Brain microvascular endothelial cell (primary cell): ENCODE measurements at regions not wholly inside any gene's neighbourhood (a gene's known extent, or its start where the extent isn't known, plus 50 kb on each side); places are given as distances from the start of the nearest gene placed in this dataset.

Experiments used
- DNase-seq: peaks from one replicate; pipeline ENCODE4 v3.0.0-alpha.2; 2020
- H3K27ac ChIP-seq: fragments of 250-450 bp; sonication (Bioruptor Pico); 2 replicates; pipeline ENCODE4 v1.5.1; 2020; ENCODE audit warnings: mild to moderate bottlenecking, moderate library complexity
- H3K27me3 ChIP-seq: fragments of 250-450 bp; sonication (Bioruptor Pico); replicated peaks from 2 replicates; pipeline ENCODE4 v1.5.1; 2020; ENCODE audit warnings: mild to moderate bottlenecking
- H3K36me3 ChIP-seq: fragments of 250-450 bp; sonication (Bioruptor Pico); replicated peaks from 2 replicates; pipeline ENCODE4 v1.5.1; 2020; ENCODE audit warnings: mild to moderate bottlenecking
- H3K4me3 ChIP-seq: 2 replicates; pipeline ENCODE4 v1.5.1; 2011; ENCODE audit warnings: low read depth, mild to moderate bottlenecking, control low read depth, low read length, moderate library complexity
- in situ Hi-C: cut with HindIII; loops from 2 replicates; pipeline ENCODE4 v1.10.0; 2017; ENCODE audit warnings: low sequenced_read_pairs, low pct_ligation_motif_present
- TF ChIP-seq, protein P1 (sequence below): IDR thresholded peaks from 2 replicates; pipeline ENCODE4 v1.5.1; 2011; ENCODE audit warnings: low read depth, mild to moderate bottlenecking, moderate library complexity, low read length, control low read depth, inconsistent platforms; ENCODE audit errors: missing control alignments

DNA sequence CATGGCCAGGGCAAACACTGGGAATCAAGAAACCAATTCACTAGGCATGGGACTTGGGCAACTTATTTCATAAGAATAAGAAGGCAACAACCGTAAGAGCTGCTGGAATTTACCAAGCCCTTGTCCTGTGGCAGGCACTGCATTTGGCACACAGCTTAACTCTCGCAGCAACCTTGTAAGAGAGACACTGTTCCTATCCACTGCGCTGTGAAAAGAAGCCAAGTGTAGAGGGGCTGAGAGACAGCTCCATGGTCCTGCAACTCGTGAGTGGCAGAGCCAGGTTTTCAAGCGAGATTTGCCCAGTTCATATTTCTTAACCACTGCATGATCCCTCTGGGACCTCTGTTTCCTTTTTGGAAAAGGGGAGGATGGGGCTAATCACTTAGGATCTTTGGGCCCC is 129.3 kb upstream of the STC2 start:
- Histone ChIP-seq H3K4me3 (no peak overlapping the region), H3K36me3 (no peaks in the 10 kb centered on the region), H3K27ac (peak overlapping the region; percentile 99), H3K27me3 (no peaks in the 10 kb centered on the region)
- TF ChIP-seq, protein P1, sequence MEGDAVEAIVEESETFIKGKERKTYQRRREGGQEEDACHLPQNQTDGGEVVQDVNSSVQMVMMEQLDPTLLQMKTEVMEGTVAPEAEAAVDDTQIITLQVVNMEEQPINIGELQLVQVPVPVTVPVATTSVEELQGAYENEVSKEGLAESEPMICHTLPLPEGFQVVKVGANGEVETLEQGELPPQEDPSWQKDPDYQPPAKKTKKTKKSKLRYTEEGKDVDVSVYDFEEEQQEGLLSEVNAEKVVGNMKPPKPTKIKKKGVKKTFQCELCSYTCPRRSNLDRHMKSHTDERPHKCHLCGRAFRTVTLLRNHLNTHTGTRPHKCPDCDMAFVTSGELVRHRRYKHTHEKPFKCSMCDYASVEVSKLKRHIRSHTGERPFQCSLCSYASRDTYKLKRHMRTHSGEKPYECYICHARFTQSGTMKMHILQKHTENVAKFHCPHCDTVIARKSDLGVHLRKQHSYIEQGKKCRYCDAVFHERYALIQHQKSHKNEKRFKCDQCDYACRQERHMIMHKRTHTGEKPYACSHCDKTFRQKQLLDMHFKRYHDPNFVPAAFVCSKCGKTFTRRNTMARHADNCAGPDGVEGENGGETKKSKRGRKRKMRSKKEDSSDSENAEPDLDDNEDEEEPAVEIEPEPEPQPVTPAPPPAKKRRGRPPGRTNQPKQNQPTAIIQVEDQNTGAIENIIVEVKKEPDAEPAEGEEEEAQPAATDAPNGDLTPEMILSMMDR = no peak
- no peak for DNase-seq
- in situ Hi-C loops = no loop called here

DNA sequence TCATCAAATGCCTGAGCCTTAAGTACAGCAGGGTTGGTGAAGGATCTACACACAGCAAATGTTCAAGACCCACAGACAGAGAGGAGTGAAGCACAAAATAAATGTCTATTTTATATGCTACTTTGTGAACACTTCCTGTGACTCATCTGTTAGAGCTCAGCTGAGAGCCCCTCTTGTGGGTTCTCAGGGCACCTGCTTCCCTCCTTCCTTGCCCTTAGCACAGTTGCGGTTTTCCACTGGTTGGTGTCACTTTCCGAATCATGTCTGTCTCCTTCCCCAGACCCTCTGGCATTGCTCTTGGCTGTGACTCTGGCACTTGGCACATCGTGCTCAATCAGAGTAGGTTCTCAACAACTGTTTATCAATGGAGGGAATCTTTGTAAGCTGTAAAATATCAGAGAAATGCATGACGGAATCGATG is 128.5 kb upstream of the STC2 start:
- DNase-seq = peak; percentile 85
- Histone ChIP-seq H3K36me3 (no peaks in the 10 kb centered on the region), H3K4me3 (no peak overlapping the region), H3K27ac (peak overlapping the region; percentile 99), H3K27me3 (no peaks in the 10 kb centered on the region)
- in situ Hi-C loops = no loop called here
- TF ChIP-seq, protein P1 = no peak

DNA sequence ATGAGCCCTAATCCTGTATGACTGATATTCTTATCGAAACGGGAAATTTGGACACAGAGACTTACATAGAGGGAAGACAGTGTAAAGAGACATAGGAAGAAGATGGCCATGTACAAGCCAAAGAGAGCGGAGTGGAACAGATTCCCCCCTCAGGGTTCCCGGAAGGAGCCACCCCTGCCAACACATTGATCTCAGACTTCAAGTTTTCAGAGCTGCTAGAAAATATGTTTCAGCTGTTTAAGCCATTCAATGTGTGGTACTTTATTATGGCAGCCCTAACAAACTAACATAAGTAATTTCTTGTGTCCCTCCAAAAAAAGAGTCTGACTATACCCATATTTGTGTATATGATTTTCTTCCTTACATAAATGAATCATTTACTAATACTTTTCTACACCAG is 128.0 kb upstream of the STC2 start:
- Histone ChIP-seq H3K4me3 (no peak overlapping the region), H3K27ac (peak overlapping the region; percentile 99), H3K36me3 (no peaks in the 10 kb centered on the region), H3K27me3 (no peaks in the 10 kb centered on the region)
- in situ Hi-C loops = no loop called here
- TF ChIP-seq, protein P1 = no peak
- no peak for DNase-seq

DNA sequence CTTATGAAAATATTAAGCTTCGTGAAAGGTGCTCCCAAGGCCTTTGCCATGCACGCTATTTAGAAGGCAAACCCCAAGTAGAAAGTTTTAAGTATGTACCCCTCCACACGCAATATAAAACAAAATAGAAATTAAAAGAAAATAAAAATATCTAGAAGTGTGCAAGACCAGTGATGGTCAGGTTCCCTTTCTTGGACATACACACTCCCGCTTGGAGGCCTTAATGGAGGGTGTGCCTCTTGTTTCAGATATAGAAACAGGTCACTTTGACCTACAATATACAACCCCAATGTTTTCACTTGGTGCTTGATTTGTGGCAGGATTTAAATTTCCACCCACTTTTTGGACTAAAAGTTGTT is 127.4 kb upstream of the STC2 start:
- Histone ChIP-seq H3K27me3 (no peaks in the 10 kb centered on the region), H3K27ac (peak overlapping the region; percentile 99), H3K36me3 (no peaks in the 10 kb centered on the region), H3K4me3 (no peak overlapping the region)
- TF ChIP-seq, protein P1 = no peak
- DNase-seq = no peak
- in situ Hi-C loops = no loop called here

DNA sequence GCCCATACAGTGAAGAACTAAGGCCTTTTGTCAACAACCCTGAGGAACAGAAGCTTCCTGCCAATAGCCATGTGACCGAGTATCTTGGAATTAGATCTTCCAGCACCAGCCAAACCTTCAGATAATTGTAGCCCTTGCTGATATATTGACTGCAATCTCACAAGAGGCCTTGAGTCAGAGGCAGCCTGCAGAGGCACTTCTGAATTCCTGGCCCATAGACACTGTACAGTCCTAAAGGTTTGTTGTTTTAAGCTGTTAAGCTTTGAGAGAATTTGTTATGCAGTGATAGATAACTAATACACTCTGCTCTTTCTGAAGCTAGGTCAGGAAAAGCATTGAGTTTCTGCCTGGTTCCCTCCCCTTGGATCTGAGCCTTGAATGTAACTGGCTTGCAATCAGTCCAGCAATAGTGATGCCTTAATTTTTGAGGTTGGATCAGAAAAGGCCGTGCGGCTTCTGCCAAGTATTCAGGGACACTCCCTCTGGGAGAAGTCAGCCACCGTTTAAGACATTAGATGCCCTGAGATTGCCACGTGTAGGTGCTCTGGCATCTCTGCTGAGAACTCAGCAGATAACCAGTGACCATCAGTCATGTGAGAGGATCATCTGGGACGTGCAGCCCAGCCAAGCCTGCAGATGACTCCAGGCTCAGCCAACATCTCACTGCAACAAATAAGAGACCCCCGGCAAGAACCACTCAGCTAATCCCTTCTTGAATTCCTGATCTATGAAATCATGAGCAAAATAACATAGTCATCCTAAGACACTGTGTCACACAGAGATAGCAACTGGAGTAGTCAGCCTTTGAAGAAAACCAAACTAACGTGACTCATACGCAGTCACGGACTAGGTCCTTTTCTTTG is 126.8 kb upstream of the STC2 start:
- H3K4me3 ChIP-seq = no peak overlapping the region
- in situ Hi-C loops = no loop called here
- no peaks in the 10 kb centered on the region for H3K36me3 ChIP-seq
- peak; percentile 99 for DNase-seq
- TF ChIP-seq, protein P1 = no peak
- peak overlapping the region; percentile 99 for H3K27ac ChIP-seq
- H3K27me3 ChIP-seq = no peaks in the 10 kb centered on the region

DNA sequence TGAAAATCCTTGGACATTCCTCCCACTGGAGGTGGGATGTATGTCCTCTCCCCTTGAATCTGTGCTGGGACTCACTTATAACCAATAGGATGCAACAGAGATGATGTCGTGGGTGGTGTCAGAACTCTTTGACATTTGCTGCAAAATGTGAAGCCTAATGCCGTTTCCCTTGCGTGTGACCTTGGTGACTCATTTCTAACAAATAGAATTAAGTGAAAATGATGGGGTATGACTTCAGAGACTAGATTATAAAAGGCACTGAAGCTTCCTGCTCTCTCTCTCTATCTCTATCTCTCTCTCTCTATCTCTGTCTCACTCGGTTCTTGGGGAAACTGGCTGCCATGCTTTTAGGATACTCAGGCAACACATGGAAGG is 126.1 kb upstream of the STC2 start:
- peak; percentile 89 for DNase-seq
- Histone ChIP-seq H3K27ac (peak overlapping the region; percentile 99), H3K27me3 (no peaks in the 10 kb centered on the region), H3K36me3 (no peaks in the 10 kb centered on the region), H3K4me3 (no peak overlapping the region)
- TF ChIP-seq, protein P1 = no peak
- in situ Hi-C loops = no loop called here
